Adrenal gland (tissue), 9 donors: ENCODE measurements at regions not wholly inside any gene's neighbourhood (a gene's known extent, or its start where the extent isn't known, plus 50 kb on each side); places are given as distances from the start of the nearest gene placed in this dataset.

ENCODE experiments used
- DNase-seq, 7 donors: peaks; one replicate each; pipeline ENCODE4 v3.0.0-alpha.2; 2019 to 2020
- H3K27ac ChIP-seq, 5 donors: fragments of 200-600 bp; sonication (generic) in 4 of 5; 1 replicate in 3 of 5; 2 replicates in 2 of 5; pipeline versions ENCODE4 v1.5.1 to v1.8.0; 2016 to 2020; ENCODE audit warnings: mild to moderate bottlenecking in 1 of 5
- H3K27me3 ChIP-seq: fragments of 200-600 bp; 2 replicates; pipeline ENCODE4 v1.8.0; 2021
- H3K36me3 ChIP-seq, 2 donors: fragments of 200-600 bp; replicated peaks in 1 of 2; 1 replicate in 1 of 2; 2 replicates in 1 of 2; pipeline versions ENCODE4 v1.5.1 to v1.8.0; 2018 to 2022
- H3K4me1 ChIP-seq, 2 donors: fragments of 200-600 bp; replicated peaks in 1 of 2; 1 replicate in 1 of 2; 2 replicates in 1 of 2; pipeline versions ENCODE4 v1.5.1 to v1.8.0; 2018 to 2021
- H3K4me3 ChIP-seq, 4 donors: fragments of 200-600 bp; sonication (generic) in 3 of 4; one replicate each; pipeline ENCODE4 v1.5.1; 2016 to 2018
- H3K9me3 ChIP-seq, 3 donors: fragments of 200-600 bp; sonication (generic) in 1 of 3; replicated peaks in 1 of 3; 1 replicate in 2 of 3; 2 replicates in 1 of 3; pipeline versions ENCODE4 v1.5.1 to v1.8.0; 2016 to 2021
- POLR2A ChIP-seq, 2 donors: fragments of 450-650 bp; IDR thresholded peaks; one replicate each; pipeline ENCODE4 v1.6.1; 2017; ENCODE audit warnings: antibody characterized with exemption in 2 of 2, mild to moderate bottlenecking in 2 of 2, moderate library complexity in 1 of 2
- whole genome bisulfite sequencing, 4 donors: extraction: QIAGEN DNeasy Blood & Tissue Kit in 2 of 4; methylation state at CpG; one replicate each; pipeline versions ENCODE4 v1.1.5 to v1.1.7; 2013 to 2017; 5-methylcytosine and 5-hydroxymethylcytosine counted together
- intact Hi-C, 2 donors: fragments of 100-400 bp; cut with DNase I; formaldehyde crosslinking; loops; one replicate each; pipeline versions ENCODE4 v1.14.1 to v1.15.0; 2022 to 2023
- TF ChIP-seq, protein P1 (sequence below), 6 experiments: fragments of 450-650 bp in 4 of 6; fragments of 200-600 bp in 2 of 6; sonication (generic) in 1 of 6; IDR thresholded peaks; 1 replicate in 5 of 6; 2 replicates in 1 of 6; pipeline versions ENCODE4 v1.5.1 to v1.8.0; 2016 to 2021; ENCODE audit warnings: antibody characterized with exemption in 6 of 6, mild to moderate bottlenecking in 2 of 6, moderate library complexity in 1 of 6
- donor health status: healthy with polysubstance abuse.
- donor health status: Bipolar disorder and iron deficiency.
- donor health status: DM: yes; HTN: yes; CAD: no.
- donor health status: DM: no; HTN: no; CAD: no.
- donor health status: DM: no; HTN: no; CAD: no.

GRCh38 chrX:128928636-128929035 lies 594.7 kb downstream of the SMARCA1 start:
- TF ChIP-seq, protein P1, sequence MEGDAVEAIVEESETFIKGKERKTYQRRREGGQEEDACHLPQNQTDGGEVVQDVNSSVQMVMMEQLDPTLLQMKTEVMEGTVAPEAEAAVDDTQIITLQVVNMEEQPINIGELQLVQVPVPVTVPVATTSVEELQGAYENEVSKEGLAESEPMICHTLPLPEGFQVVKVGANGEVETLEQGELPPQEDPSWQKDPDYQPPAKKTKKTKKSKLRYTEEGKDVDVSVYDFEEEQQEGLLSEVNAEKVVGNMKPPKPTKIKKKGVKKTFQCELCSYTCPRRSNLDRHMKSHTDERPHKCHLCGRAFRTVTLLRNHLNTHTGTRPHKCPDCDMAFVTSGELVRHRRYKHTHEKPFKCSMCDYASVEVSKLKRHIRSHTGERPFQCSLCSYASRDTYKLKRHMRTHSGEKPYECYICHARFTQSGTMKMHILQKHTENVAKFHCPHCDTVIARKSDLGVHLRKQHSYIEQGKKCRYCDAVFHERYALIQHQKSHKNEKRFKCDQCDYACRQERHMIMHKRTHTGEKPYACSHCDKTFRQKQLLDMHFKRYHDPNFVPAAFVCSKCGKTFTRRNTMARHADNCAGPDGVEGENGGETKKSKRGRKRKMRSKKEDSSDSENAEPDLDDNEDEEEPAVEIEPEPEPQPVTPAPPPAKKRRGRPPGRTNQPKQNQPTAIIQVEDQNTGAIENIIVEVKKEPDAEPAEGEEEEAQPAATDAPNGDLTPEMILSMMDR (IDR thresholded peaks at IDR 0.05), result no peak
- TF ChIP-seq POLR2A (IDR thresholded peaks at IDR 0.05), result no peak
- H3K4me3 ChIP-seq, result no peak overlapping the region
- no peaks in the 10 kb centered on the region for H3K27me3 ChIP-seq
- 35 to 55% (median 47%) methylated on average over 2 to 3 of the region's 3 CpGs for WGBS, 4 donors
- H3K4me1 ChIP-seq, result no peaks in the 10 kb centered on the region
- H3K9me3 ChIP-seq, result no peaks in the 10 kb centered on the region
- H3K36me3 ChIP-seq, result no peaks in the 10 kb centered on the region
- intact Hi-C loops, result no loop called here
- no peak overlapping the region for H3K27ac ChIP-seq
- DNase-seq, result no peak

DNA sequence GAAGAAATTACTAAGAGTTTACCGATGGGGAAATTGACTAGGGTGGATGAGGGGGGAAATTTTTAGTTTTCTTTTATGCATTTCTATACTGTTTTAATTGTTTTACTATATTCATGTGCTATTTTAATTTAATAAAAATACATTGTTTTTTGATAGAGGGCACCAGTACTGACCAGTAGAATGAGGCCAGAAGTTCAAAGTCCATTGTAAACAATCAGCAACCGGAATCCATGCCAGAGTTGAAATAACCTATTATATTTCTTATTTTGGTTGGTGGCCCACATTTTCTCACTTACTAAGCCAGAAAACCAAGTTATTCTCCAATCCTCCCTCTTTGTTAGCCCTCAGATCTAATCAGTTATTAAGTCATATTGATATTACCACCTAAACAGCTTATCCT lies 595.9 kb downstream of the SMARCA1 start:
- no peak for DNase-seq
- Histone ChIP-seq H3K9me3 (no peaks in the 10 kb centered on the region), H3K27ac (no peak overlapping the region), H3K4me1 (no peaks in the 10 kb centered on the region), H3K4me3 (no peak overlapping the region), H3K36me3 (no peaks in the 10 kb centered on the region), H3K27me3 (no peaks in the 10 kb centered on the region)
- 77 to 93% (median 90%) methylated on average over 2 of the region's 2 CpGs for WGBS, 4 donors
- intact Hi-C loops, result no loop called here
- no peak for TF ChIP-seq POLR2A (IDR thresholded peaks at IDR 0.05)
- TF ChIP-seq, protein P1 (IDR thresholded peaks at IDR 0.05), result no peak

DNA sequence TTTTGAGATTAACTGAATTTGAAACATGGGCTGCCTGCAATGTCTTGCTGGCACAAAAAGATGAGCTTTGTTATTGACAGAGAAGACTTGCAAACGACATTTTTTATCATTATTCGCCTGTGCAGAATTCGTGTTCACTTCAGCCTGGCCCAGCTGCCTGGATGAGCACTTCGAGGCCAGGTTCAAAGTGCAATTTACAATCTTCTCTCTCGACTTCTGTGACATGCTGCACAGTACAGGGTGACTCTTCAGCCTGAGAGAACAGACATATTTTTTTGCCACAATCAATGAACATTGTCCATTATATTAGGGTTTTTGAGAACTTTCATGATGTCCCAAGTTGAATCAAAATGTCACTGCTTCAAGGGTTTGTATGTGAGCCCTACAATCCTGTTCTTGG lies 616.5 kb downstream of the SMARCA1 start:
- no peaks in the 10 kb centered on the region for H3K9me3 ChIP-seq
- H3K4me3 ChIP-seq, result no peak overlapping the region
- no peak for TF ChIP-seq POLR2A (IDR thresholded peaks at IDR 0.05)
- TF ChIP-seq, protein P1 (IDR thresholded peaks at IDR 0.05), result no peak
- DNase-seq, result no peak
- intact Hi-C loops, result no loop called here
- H3K36me3 ChIP-seq, result no peaks in the 10 kb centered on the region
- peaks cover 4% of the 10 kb centered on the region for H3K27me3 ChIP-seq
- 59 to 87% (median 69%) methylated on average over 5 of the region's 5 CpGs for WGBS, 4 donors
- no peaks in the 10 kb centered on the region for H3K4me1 ChIP-seq
- no peak overlapping the region for H3K27ac ChIP-seq

GRCh38 chrX:128901018-128901417 lies 622.3 kb downstream of the SMARCA1 start:
- no peaks in the 10 kb centered on the region for H3K36me3 ChIP-seq
- H3K27ac ChIP-seq, result no peak overlapping the region
- no peaks in the 10 kb centered on the region for H3K9me3 ChIP-seq
- no peaks in the 10 kb centered on the region for H3K4me1 ChIP-seq
- 85 to 88% (median 87%) methylated on average over 2 of the region's 2 CpGs for WGBS, 4 donors
- intact Hi-C loops, result no loop called here
- H3K27me3 ChIP-seq, result peaks cover 4% of the 10 kb centered on the region
- no peak for DNase-seq
- no peak overlapping the region for H3K4me3 ChIP-seq
- no peak for TF ChIP-seq POLR2A (IDR thresholded peaks at IDR 0.05)
- TF ChIP-seq, protein P1 (IDR thresholded peaks at IDR 0.05), result no peak
